CD4-positive, alpha-beta T cell (primary cell): ENCODE measurements at regions not wholly inside any gene's neighbourhood (a gene's known extent, or its start where the extent isn't known, plus 50 kb on each side); places are given as distances from the start of the nearest gene placed in this dataset.

Experiments used
- ATAC-seq: fragments of 200-7000 bp; cut with Tn5 transposase; one replicate; pipeline ENCODE4 v1.10.0; 2022; ENCODE audit warnings: mild to moderate bottlenecking; ENCODE audit not compliant: poor library complexity
- CTCF ChIA-PET: fragments of 350-600 bp; sonication (Branson Sonifier 250); formaldehyde crosslinking; loops from one replicate; lab custom pipeline; 2021; ENCODE audit warnings: antibody characterized with exemption, inconsistent platforms; lab: Charles Lee
- POLR2A ChIA-PET: fragments of 350-600 bp; sonication (Branson Sonifier 250); formaldehyde crosslinking; loops from one replicate; lab custom pipeline; 2021; ENCODE audit warnings: antibody characterized with exemption, inconsistent platforms; lab: Charles Lee
- DNase-seq, 14 experiments: peaks; one replicate each; pipeline ENCODE4 v3.0.0-alpha.2; 2013 to 2020; ENCODE audit warnings: mixed read lengths in 2 of 14
- H3K27ac ChIP-seq, 2 donors: one replicate each; pipeline versions ENCODE4 v1.5.1 to v1.7.0; 2013; ENCODE audit warnings: low read length in 2 of 2, low read depth in 1 of 2, mild to moderate bottlenecking in 1 of 2
- H3K27me3 ChIP-seq, 2 experiments: 1 replicate in 1 of 2; 2 replicates in 1 of 2; pipeline versions ENCODE4 v1.6.1 to v1.7.0; 2013; ENCODE audit warnings: low read length in 2 of 2, control low read depth in 1 of 2, mild to moderate bottlenecking in 1 of 2, moderate library complexity in 1 of 2; ENCODE audit not compliant: insufficient read depth in 2 of 2, control insufficient read depth in 1 of 2
- H3K36me3 ChIP-seq: one replicate; pipeline ENCODE4 v1.6.1; 2013; ENCODE audit warnings: low read length, control low read depth; ENCODE audit not compliant: insufficient read depth
- H3K4me1 ChIP-seq: one replicate; pipeline ENCODE4 v1.6.1; 2013; ENCODE audit warnings: low read length, control low read depth; ENCODE audit not compliant: insufficient read depth
- H3K4me3 ChIP-seq: one replicate; pipeline ENCODE4 v1.5.1; 2013; ENCODE audit warnings: mild to moderate bottlenecking, low read length, moderate library complexity
- H3K9me3 ChIP-seq, 2 experiments: 1 replicate in 1 of 2; 2 replicates in 1 of 2; pipeline versions ENCODE4 v1.6.1 to v1.7.0; 2013; ENCODE audit warnings: low read length in 2 of 2, mild to moderate bottlenecking in 2 of 2, control low read depth in 1 of 2, moderate library complexity in 1 of 2; ENCODE audit not compliant: control insufficient read depth in 1 of 2, insufficient read depth in 1 of 2
- H3K27ac Mint-ChIP-seq: one replicate; pipeline ENCODE4 v1.8.0; 2020; ENCODE audit warnings: mixed read lengths
- H3K27me3 Mint-ChIP-seq: one replicate; pipeline ENCODE4 v1.8.0; 2021; ENCODE audit warnings: mixed read lengths
- H3K36me3 Mint-ChIP-seq: one replicate; pipeline ENCODE4 v1.8.0; 2021; ENCODE audit warnings: low read depth, mixed read lengths
- H3K4me1 Mint-ChIP-seq: one replicate; pipeline ENCODE4 v1.8.0; 2021; ENCODE audit warnings: low read depth, mixed read lengths
- H3K4me3 Mint-ChIP-seq: one replicate; pipeline ENCODE4 v1.8.0; 2020; ENCODE audit warnings: mild to moderate bottlenecking, mixed read lengths
- H3K9me3 Mint-ChIP-seq: one replicate; pipeline ENCODE4 v1.8.0; 2020; ENCODE audit warnings: mixed read lengths
- CTCF ChIP-seq: fragments of 200-600 bp; IDR thresholded peaks from one replicate; pipeline ENCODE4 v1.8.0; 2022; ENCODE audit warnings: antibody characterized with exemption, mild to moderate bottlenecking
- intact Hi-C, 2 experiments: fragments of 100-400 bp; cut with DNase I in 1 of 2; cut with micrococcal nuclease in 1 of 2; formaldehyde crosslinking; loops; one replicate each; pipeline versions ENCODE4 v1.15.1 to v1.9.0; 2023 to 2025; cut with DNase I, micrococcal nuclease

GRCh38 chr12:94731733-94732360 is 81.5 kb upstream of the TMCC3 start:
- Mint-ChIP-seq H3K9me3 (no peaks in the 10 kb centered on the region), H3K4me3 (no peak overlapping the region), H3K27ac (no peak overlapping the region), H3K4me1 (no peaks in the 10 kb centered on the region), H3K27me3 (peaks cover 11% of the 10 kb centered on the region), H3K36me3 (no peaks in the 10 kb centered on the region)
- ATAC-seq, result no peak
- POLR2A ChIA-PET, result no interaction called here
- intact Hi-C loops, result no loop called here
- CTCF ChIA-PET, result no interaction called here
- H3K27me3 ChIP-seq, result no peaks in the 10 kb centered on the region
- no peaks in the 10 kb centered on the region for H3K36me3 ChIP-seq
- H3K4me3 ChIP-seq, result no peak overlapping the region
- H3K27ac ChIP-seq, result no peak overlapping the region
- H3K4me1 ChIP-seq, result no peaks in the 10 kb centered on the region
- no peak for TF ChIP-seq CTCF
- DNase-seq, result no peak
- H3K9me3 ChIP-seq, result no peaks in the 10 kb centered on the region

- POLR2A ChIA-PET, result no interaction called here
- no peak overlapping the region for H3K27ac Mint-ChIP-seq
- no peaks in the 10 kb centered on the region for H3K36me3 Mint-ChIP-seq
- DNase-seq, result no peak
- H3K9me3 ChIP-seq, result no peaks in the 10 kb centered on the region
- TF ChIP-seq CTCF, result no peak
- no peaks in the 10 kb centered on the region for H3K4me1 ChIP-seq
- no peak overlapping the region for H3K27ac ChIP-seq
- H3K4me3 ChIP-seq, result no peak overlapping the region
- intact Hi-C loops, result no loop called here
- no peaks in the 10 kb centered on the region for H3K36me3 ChIP-seq
- no peaks in the 10 kb centered on the region for H3K9me3 Mint-ChIP-seq
- no peaks in the 10 kb centered on the region for H3K27me3 ChIP-seq
- H3K4me1 Mint-ChIP-seq, result no peaks in the 10 kb centered on the region
- CTCF ChIA-PET, result no interaction called here
- H3K4me3 Mint-ChIP-seq, result no peak overlapping the region
- peaks cover 11% of the 10 kb centered on the region for H3K27me3 Mint-ChIP-seq
- ATAC-seq, result no peak
These were observed 80.5 kb upstream of the TMCC3 start for GRCh38 chr12:94730847-94731246.

GRCh38 chr12:94726236-94726835 is 76.0 kb upstream of the TMCC3 start:
- Mint-ChIP-seq H3K27me3 (no peaks in the 10 kb centered on the region), H3K36me3 (no peaks in the 10 kb centered on the region), H3K4me1 (no peaks in the 10 kb centered on the region), H3K9me3 (no peaks in the 10 kb centered on the region), H3K4me3 (no peak overlapping the region), H3K27ac (no peak overlapping the region)
- POLR2A ChIA-PET, result no interaction called here
- H3K27me3 ChIP-seq, result no peaks in the 10 kb centered on the region
- H3K27ac ChIP-seq, result no peak overlapping the region
- H3K4me3 ChIP-seq, result no peak overlapping the region
- H3K36me3 ChIP-seq, result no peaks in the 10 kb centered on the region
- CTCF ChIA-PET, result no interaction called here
- H3K9me3 ChIP-seq, result no peaks in the 10 kb centered on the region
- TF ChIP-seq CTCF, result no peak
- intact Hi-C loops, result no loop called here
- ATAC-seq, result no peak
- no peak for DNase-seq
- H3K4me1 ChIP-seq, result no peaks in the 10 kb centered on the region
